ENCODE measurements at regions not wholly inside any gene's neighbourhood (a gene's known extent, or its start where the extent isn't known, plus 50 kb on each side); places are given as distances from the start of the nearest gene placed in this dataset.

DNA sequence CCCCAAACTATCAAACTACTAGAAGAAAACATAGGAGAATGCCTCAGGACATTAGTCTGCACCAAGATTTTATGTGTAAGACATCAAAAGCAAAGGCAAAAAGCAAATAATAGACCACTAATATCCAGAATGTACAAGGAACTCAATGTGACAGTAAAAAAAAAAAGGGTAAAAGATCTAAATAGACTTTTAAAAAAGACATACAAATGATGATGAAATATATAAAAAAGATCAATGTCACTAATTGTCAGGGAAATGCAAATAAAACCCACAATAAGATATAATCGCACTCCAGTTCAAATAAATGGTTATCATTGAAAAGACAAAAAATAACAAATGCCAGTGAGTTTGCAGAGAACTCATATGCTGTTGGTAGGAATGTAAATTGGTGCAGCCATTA lies 118.3 kb upstream of the DUSP22 start:
- Histone ChIP-seq H3K23ac (ENCODE audit: insufficient read length, low read depth, low read length) (no peak overlapping the region), H3K9me3 (ENCODE audit: control insufficient read depth, low read depth, low read length) (no peaks in the 10 kb centered on the region), H4K5ac (ENCODE audit: insufficient read length, low read depth, low read length) (no peak overlapping the region), H2BK120ac (ENCODE audit: low read depth, low read length, poor library complexity, severe bottlenecking) (no peak overlapping the region), H3K18ac (ENCODE audit: insufficient read length, low read depth, low read length) (no peak overlapping the region), H3K27me3 (ENCODE audit: insufficient read depth, low read length) (no peaks in the 10 kb centered on the region), H3K4ac (ENCODE audit: low read depth, low read length) (no peak overlapping the region), H3K79me1 (ENCODE audit: insufficient read depth, low read depth, low read length, poor library complexity, severe bottlenecking) (no peaks in the 10 kb centered on the region), H3K23me2 (ENCODE audit: insufficient read length, low read depth, low read length, poor library complexity, severe bottlenecking) (no peaks in the 10 kb centered on the region), H4K8ac (replicated peaks; ENCODE audit: insufficient read length, low read depth, low read length) (no peak overlapping the region), H2BK20ac (ENCODE audit: low read depth, low read length, poor library complexity, severe bottlenecking) (no peak overlapping the region), H3K9ac (ENCODE audit: extremely low read depth, insufficient read length, low read length) (no peak overlapping the region), H2BK15ac (ENCODE audit: low read depth, low read length) (no peak overlapping the region), H3K27ac (ENCODE audit: insufficient read length, low read depth, low read length) (no peak overlapping the region), H3K4me1 (ENCODE audit: insufficient read depth, low read length) (no peaks in the 10 kb centered on the region), H4K20me1 (ENCODE audit: control insufficient read depth, insufficient read depth, insufficient read length) (no peaks in the 10 kb centered on the region), H3K56ac (ENCODE audit: insufficient read length, low read depth, low read length) (no peak overlapping the region), H2BK12ac (ENCODE audit: insufficient read length, low read depth, low read length) (no peak overlapping the region), H2BK5ac (ENCODE audit: insufficient read length, low read length) (no peak overlapping the region), H2AK5ac (ENCODE audit: insufficient read length, low read length) (no peak overlapping the region), H2AFZ (ENCODE audit: low read length) (no peak overlapping the region), H3T11ph (ENCODE audit: low read length) (no peak overlapping the region), H3K14ac (ENCODE audit: insufficient read depth, low read length) (no peak overlapping the region), H4K91ac (ENCODE audit: insufficient read length, low read depth, low read length) (no peak overlapping the region), H3K79me2 (ENCODE audit: insufficient read depth, low read length) (no peaks in the 10 kb centered on the region), H3K4me2 (ENCODE audit: insufficient read depth, insufficient read length, low read length) (no peak overlapping the region)
- TF ChIP-seq, protein P1, sequence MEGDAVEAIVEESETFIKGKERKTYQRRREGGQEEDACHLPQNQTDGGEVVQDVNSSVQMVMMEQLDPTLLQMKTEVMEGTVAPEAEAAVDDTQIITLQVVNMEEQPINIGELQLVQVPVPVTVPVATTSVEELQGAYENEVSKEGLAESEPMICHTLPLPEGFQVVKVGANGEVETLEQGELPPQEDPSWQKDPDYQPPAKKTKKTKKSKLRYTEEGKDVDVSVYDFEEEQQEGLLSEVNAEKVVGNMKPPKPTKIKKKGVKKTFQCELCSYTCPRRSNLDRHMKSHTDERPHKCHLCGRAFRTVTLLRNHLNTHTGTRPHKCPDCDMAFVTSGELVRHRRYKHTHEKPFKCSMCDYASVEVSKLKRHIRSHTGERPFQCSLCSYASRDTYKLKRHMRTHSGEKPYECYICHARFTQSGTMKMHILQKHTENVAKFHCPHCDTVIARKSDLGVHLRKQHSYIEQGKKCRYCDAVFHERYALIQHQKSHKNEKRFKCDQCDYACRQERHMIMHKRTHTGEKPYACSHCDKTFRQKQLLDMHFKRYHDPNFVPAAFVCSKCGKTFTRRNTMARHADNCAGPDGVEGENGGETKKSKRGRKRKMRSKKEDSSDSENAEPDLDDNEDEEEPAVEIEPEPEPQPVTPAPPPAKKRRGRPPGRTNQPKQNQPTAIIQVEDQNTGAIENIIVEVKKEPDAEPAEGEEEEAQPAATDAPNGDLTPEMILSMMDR (conservative IDR thresholded peaks at IDR 0.05) = no peak
- no CpG with 5 or more reads among the region's 1 CpG for WGBS (ENCODE audit: extremely low coverage, insufficient read length, low lambda C conversion rate)
- DNase-seq = no peak
- H3K4me3 Mint-ChIP-seq = no peak overlapping the region
- H3K36me3 Mint-ChIP-seq (ENCODE audit: insufficient read depth in 1 of 3, low read depth in 3 of 3) = peaks cover 6 to 13% (median 9%) of the 10 kb centered on the region in 3 experiments
- H3K27ac Mint-ChIP-seq = no peak overlapping the region
- no peaks in the 10 kb centered on the region for H3K4me1 Mint-ChIP-seq
- H3K9me3 Mint-ChIP-seq = peaks cover 31 to 41% of the 10 kb centered on the region in 2 experiments
- peaks cover 14% of the 10 kb centered on the region for H3K27me3 Mint-ChIP-seq (ENCODE audit: low read depth)
